ENCODE measurements at regions not wholly inside any gene's neighbourhood (a gene's known extent, or its start where the extent isn't known, plus 50 kb on each side); places are given as distances from the start of the nearest gene placed in this dataset.

DNA sequence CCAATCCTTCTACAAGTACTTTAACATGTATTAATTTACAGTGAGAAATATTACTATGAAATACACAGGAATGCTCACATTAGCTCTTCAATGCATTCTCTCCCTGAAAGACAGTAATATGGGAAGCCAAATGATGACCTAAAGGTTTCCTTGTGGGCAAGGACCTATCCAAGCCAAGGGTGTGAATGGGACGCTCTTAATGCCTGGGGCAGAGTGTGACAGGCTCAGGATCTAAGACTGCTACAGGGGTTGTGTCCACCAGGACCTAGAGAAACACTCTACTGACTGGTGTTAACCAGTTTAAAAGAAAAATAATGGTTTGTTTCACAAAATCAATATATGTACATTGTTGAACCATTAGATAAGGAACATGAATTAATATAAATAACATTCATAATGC, 158.7 kb downstream of the FGF1 start:
- CTCF ChIA-PET, result no interaction called here
- no TSS peak for BruUV-seq (replicated peaks)
- no peak overlapping the region for H3K27ac ChIP-seq (ENCODE audit: low read length)

DNA sequence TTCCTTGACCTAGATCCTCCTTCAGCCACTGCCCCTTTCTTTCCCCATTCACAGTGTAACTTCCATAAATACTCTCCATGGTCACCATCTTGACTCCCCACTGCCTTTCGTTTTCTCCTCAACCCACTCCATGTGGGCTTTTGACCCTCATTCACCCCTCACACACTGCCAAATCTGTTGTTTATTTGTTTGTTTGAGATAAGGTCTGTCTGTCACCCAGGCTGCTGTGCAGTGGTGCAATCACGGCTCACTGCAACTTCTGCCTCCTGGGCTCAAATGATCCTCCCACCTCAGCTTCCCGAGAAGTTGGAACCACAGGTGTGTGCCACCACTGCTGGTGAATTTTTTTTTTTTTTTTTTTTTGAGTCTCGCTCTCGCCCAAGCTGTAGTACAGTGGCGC, 162.9 kb downstream of the FGF1 start:
- Histone ChIP-seq H3K4me2 (ENCODE audit: low read length) (no peak overlapping the region), H3K4me1 (ENCODE audit: insufficient read depth, low read length) (no peaks in the 10 kb centered on the region), H2AFZ (ENCODE audit: low read length) (no peak overlapping the region), H3K9ac (ENCODE audit: low read length) (no peak overlapping the region), H3K9me3 (ENCODE audit: low read length) (no peaks in the 10 kb centered on the region), H3K27ac (ENCODE audit: low read length) (no peak overlapping the region), H3K79me2 (ENCODE audit: low read length) (no peaks in the 10 kb centered on the region), H3F3A (ENCODE audit: low read length, unreplicated experiment) (no peaks in the 10 kb centered on the region), H3K27me3 (ENCODE audit: low read length) (no peaks in the 10 kb centered on the region), H4K20me1 (ENCODE audit: low read length) (no peaks in the 10 kb centered on the region), H3K9me2 (replicated peaks; ENCODE audit: low read length) (no peaks in the 10 kb centered on the region), H3K36me3 (ENCODE audit: low read depth, low read length) (no peaks in the 10 kb centered on the region), H3K4me3 (ENCODE audit: low read length) (no peak overlapping the region)
- CTCF ChIA-PET, result no interaction called here
- no TSS peak for BruUV-seq (replicated peaks)
- intact Hi-C loops (cut with micrococcal nuclease), result no loop called here
- DNase-seq, result no peak
- POLR2A ChIA-PET (ENCODE audit: unreplicated experiment), result no interaction called here
- ATAC-seq, result no peak
- TF ChIP-seq, protein P1, sequence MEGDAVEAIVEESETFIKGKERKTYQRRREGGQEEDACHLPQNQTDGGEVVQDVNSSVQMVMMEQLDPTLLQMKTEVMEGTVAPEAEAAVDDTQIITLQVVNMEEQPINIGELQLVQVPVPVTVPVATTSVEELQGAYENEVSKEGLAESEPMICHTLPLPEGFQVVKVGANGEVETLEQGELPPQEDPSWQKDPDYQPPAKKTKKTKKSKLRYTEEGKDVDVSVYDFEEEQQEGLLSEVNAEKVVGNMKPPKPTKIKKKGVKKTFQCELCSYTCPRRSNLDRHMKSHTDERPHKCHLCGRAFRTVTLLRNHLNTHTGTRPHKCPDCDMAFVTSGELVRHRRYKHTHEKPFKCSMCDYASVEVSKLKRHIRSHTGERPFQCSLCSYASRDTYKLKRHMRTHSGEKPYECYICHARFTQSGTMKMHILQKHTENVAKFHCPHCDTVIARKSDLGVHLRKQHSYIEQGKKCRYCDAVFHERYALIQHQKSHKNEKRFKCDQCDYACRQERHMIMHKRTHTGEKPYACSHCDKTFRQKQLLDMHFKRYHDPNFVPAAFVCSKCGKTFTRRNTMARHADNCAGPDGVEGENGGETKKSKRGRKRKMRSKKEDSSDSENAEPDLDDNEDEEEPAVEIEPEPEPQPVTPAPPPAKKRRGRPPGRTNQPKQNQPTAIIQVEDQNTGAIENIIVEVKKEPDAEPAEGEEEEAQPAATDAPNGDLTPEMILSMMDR (conservative IDR thresholded peaks at IDR 0.05; ENCODE audit: low read depth, low read length), result no peak
- TF ChIP-seq EZH2phosphoT487 (IDR thresholded peaks at IDR 0.05; ENCODE audit: borderline replicate concordance, low read length) (no peak), EZH2 (IDR thresholded peaks at IDR 0.05; ENCODE audit: low read length, unreplicated experiment) (no peak)

More for the DNA sequence above, 158.7 kb downstream of the FGF1 start:
- no peaks in the 10 kb centered on the region for H3K9me2 ChIP-seq (replicated peaks; ENCODE audit: low read length)
- H4K20me1 ChIP-seq (ENCODE audit: low read length), result no peaks in the 10 kb centered on the region
- no peak for ATAC-seq
- POLR2A ChIA-PET (ENCODE audit: unreplicated experiment), result no interaction called here
- peaks cover 13% of the 10 kb centered on the region for H3K4me1 ChIP-seq (ENCODE audit: insufficient read depth, low read length)
- H2AFZ ChIP-seq (ENCODE audit: low read length), result no peak overlapping the region
- TF ChIP-seq, protein P1 (conservative IDR thresholded peaks at IDR 0.05; ENCODE audit: low read depth, low read length), result no peak
- no peak for TF ChIP-seq EZH2phosphoT487 (IDR thresholded peaks at IDR 0.05; ENCODE audit: borderline replicate concordance, low read length)
- TF ChIP-seq EZH2 (IDR thresholded peaks at IDR 0.05; ENCODE audit: low read length, unreplicated experiment), result no peak
- H3K4me3 ChIP-seq (ENCODE audit: low read length), result no peak overlapping the region
- no peaks in the 10 kb centered on the region for H3K36me3 ChIP-seq (ENCODE audit: low read depth, low read length)
- intact Hi-C loops (cut with micrococcal nuclease), result no loop called here
- H3K79me2 ChIP-seq (ENCODE audit: low read length), result no peaks in the 10 kb centered on the region
- H3K27me3 ChIP-seq (ENCODE audit: low read length), result no peaks in the 10 kb centered on the region
- H3K9me3 ChIP-seq (ENCODE audit: low read length), result no peaks in the 10 kb centered on the region
- no peaks in the 10 kb centered on the region for H3F3A ChIP-seq (ENCODE audit: low read length, unreplicated experiment)
- DNase-seq, result no peak
- no peak overlapping the region for H3K9ac ChIP-seq (ENCODE audit: low read length)
- H3K4me2 ChIP-seq (ENCODE audit: low read length), result no peak overlapping the region

DNA sequence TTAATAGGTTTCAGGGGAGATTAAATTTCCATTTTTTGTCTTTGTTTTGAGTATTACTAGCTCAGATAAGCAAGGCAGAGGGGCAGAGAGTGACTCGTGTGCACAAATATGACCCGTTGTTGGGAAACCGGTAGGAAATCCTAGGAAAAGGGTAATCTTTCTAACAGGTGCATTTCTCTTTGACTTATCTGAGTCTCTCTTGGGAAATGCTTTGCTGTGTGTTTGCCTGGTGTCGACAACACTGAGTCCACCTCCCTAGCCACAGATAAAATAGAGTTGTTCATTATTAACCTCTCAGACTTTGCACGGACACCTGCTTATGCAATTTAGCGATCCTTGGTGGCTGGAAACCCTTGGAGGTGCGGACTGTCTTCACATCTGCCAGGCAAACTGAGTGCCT, 164.2 kb downstream of the FGF1 start:
- H3K79me2 ChIP-seq (ENCODE audit: low read length), result no peaks in the 10 kb centered on the region
- BruUV-seq (replicated peaks), result no TSS peak
- CTCF ChIA-PET, result no interaction called here

More for the DNA sequence above, 164.2 kb downstream of the FGF1 start:
- Histone ChIP-seq H3K9ac (ENCODE audit: low read length) (no peak overlapping the region), H3K4me2 (ENCODE audit: low read length) (no peak overlapping the region), H2AFZ (ENCODE audit: low read length) (no peak overlapping the region), H3K27ac (ENCODE audit: low read length) (no peak overlapping the region), H3K9me3 (ENCODE audit: low read length) (no peaks in the 10 kb centered on the region), H3K27me3 (ENCODE audit: low read length) (no peaks in the 10 kb centered on the region), H3K4me1 (ENCODE audit: insufficient read depth, low read length) (no peaks in the 10 kb centered on the region), H3F3A (ENCODE audit: low read length, unreplicated experiment) (no peaks in the 10 kb centered on the region), H3K36me3 (ENCODE audit: low read depth, low read length) (no peaks in the 10 kb centered on the region), H3K9me2 (replicated peaks; ENCODE audit: low read length) (no peaks in the 10 kb centered on the region), H3K4me3 (ENCODE audit: low read length) (no peak overlapping the region), H4K20me1 (ENCODE audit: low read length) (no peaks in the 10 kb centered on the region)
- TF ChIP-seq EZH2 (IDR thresholded peaks at IDR 0.05; ENCODE audit: low read length, unreplicated experiment) (no peak), EZH2phosphoT487 (IDR thresholded peaks at IDR 0.05; ENCODE audit: borderline replicate concordance, low read length) (no peak)
- TF ChIP-seq, protein P1 (conservative IDR thresholded peaks at IDR 0.05; ENCODE audit: low read depth, low read length), result no peak
- intact Hi-C loops (cut with micrococcal nuclease), result no loop called here
- no peak for ATAC-seq
- DNase-seq, result no peak
- POLR2A ChIA-PET (ENCODE audit: unreplicated experiment), result no interaction called here

All from PC-3 (cell line).